Keratinocyte (primary cell): ENCODE measurements at regions not wholly inside any gene's neighbourhood (a gene's known extent, or its start where the extent isn't known, plus 50 kb on each side); places are given as distances from the start of the nearest gene placed in this dataset.
"Not testable (repeated sequence)": the region's sequence is repeated elsewhere in the genome, so short reads cannot be mapped to it uniquely, and the experiment has no call there.

ENCODE experiments used
- DNase-seq: peaks from one replicate; pipeline ENCODE4 v3.0.0-alpha.2; 2011; ENCODE audit warnings: low read depth, missing footprints, low spot score
- FAIRE-seq: peaks from 2 replicates; lab custom pipeline; 2011; peaks lifted over from hg19 to GRCh38; lab: Jason Lieb, UNC
- H2AFZ ChIP-seq: 2 replicates; pipeline ENCODE4 v1.6.0; 2012; ENCODE audit warnings: low read length, control low read depth, inconsistent platforms; ENCODE audit not compliant: control insufficient read depth
- H3K27ac ChIP-seq: 2 replicates; pipeline ENCODE4 v1.5.1; 2011; ENCODE audit warnings: low read length; ENCODE audit not compliant: control insufficient read depth, insufficient read depth
- H3K27me3 ChIP-seq: 3 replicates; pipeline ENCODE4 v1.6.0; 2011; ENCODE audit warnings: low read length; ENCODE audit not compliant: control insufficient read depth, insufficient read depth; ENCODE audit errors: extremely low read depth
- H3K36me3 ChIP-seq, 2 experiments: 2 replicates in 1 of 2; 3 replicates in 1 of 2; pipeline ENCODE4 v1.5.1; 2011; ENCODE audit warnings: low read length in 2 of 2, mild to moderate bottlenecking in 1 of 2; ENCODE audit not compliant: control insufficient read depth in 2 of 2, insufficient read depth in 2 of 2; ENCODE audit errors: extremely low read depth in 1 of 2
- H3K4me1 ChIP-seq: 3 replicates; pipeline ENCODE4 v1.5.1; 2011; ENCODE audit warnings: low read length; ENCODE audit not compliant: control insufficient read depth, insufficient read depth; ENCODE audit errors: extremely low read depth
- H3K4me2 ChIP-seq: 3 replicates; pipeline ENCODE4 v1.6.0; 2011; ENCODE audit warnings: low read depth, low read length; ENCODE audit not compliant: control insufficient read depth, insufficient read depth; ENCODE audit errors: extremely low read depth
- H3K4me3 ChIP-seq, 3 experiments: fragments of 200-600 bp in 1 of 3; sonication (generic) in 1 of 3; 2 replicates in 2 of 3; 3 replicates in 1 of 3; pipeline ENCODE4 v1.5.1; 2011 to 2016; ENCODE audit warnings: low read length in 3 of 3, mild to moderate bottlenecking in 3 of 3, control low read depth in 2 of 3, inconsistent platforms in 1 of 3, low read depth in 1 of 3, mixed read lengths in 1 of 3, mixed run types in 1 of 3, moderate library complexity in 1 of 3; ENCODE audit not compliant: control insufficient read depth in 2 of 3, insufficient read depth in 2 of 3; ENCODE audit errors: extremely low read depth in 1 of 3
- H3K79me2 ChIP-seq: 2 replicates; pipeline ENCODE4 v1.6.0; 2012; ENCODE audit warnings: low read length; ENCODE audit not compliant: control insufficient read depth, insufficient read depth
- H3K9ac ChIP-seq: 3 replicates; pipeline ENCODE4 v1.6.0; 2011; ENCODE audit warnings: low read length; ENCODE audit not compliant: control insufficient read depth, insufficient read depth; ENCODE audit errors: extremely low read depth
- H3K9me1 ChIP-seq: 3 replicates; pipeline ENCODE4 v1.6.0; 2011; ENCODE audit warnings: low read length; ENCODE audit not compliant: control insufficient read depth, insufficient read depth; ENCODE audit errors: extremely low read depth
- H3K9me3 ChIP-seq: 2 replicates; pipeline ENCODE4 v1.5.1; 2012; ENCODE audit warnings: low read depth, low read length; ENCODE audit not compliant: control insufficient read depth
- H4K20me1 ChIP-seq: 3 replicates; pipeline ENCODE4 v1.6.0; 2011; ENCODE audit warnings: low read length; ENCODE audit not compliant: control insufficient read depth, insufficient read depth; ENCODE audit errors: extremely low read depth
- EZH2 ChIP-seq: IDR thresholded peaks from one replicate; pipeline ENCODE4 v1.6.1; 2012; ENCODE audit warnings: inconsistent platforms, mild to moderate bottlenecking, low read length, moderate library complexity
- dilution Hi-C: fragments of 300-500 bp; cut with MboI; formaldehyde crosslinking; loops from one replicate; pipeline ENCODE4 v1.7.0; 2020; ENCODE audit warnings: low sequenced_read_pairs; ENCODE audit not compliant: extremely low pct_ligation_motif_present
- TF ChIP-seq, protein P1 (sequence below), 3 experiments: IDR thresholded peaks in 1 of 3; conservative IDR thresholded peaks in 1 of 3; optimal IDR thresholded peaks in 1 of 3; 2 replicates in 2 of 3; 3 replicates in 1 of 3; pipeline versions ENCODE3 to v1.5.1; 2011; ENCODE audit warnings: low read length in 3 of 3, mild to moderate bottlenecking in 3 of 3, moderate library complexity in 2 of 3, control low read depth in 1 of 3, inconsistent platforms in 1 of 3; ENCODE audit not compliant: insufficient read depth in 2 of 3; ENCODE audit errors: extremely low read depth in 1 of 3

DNA sequence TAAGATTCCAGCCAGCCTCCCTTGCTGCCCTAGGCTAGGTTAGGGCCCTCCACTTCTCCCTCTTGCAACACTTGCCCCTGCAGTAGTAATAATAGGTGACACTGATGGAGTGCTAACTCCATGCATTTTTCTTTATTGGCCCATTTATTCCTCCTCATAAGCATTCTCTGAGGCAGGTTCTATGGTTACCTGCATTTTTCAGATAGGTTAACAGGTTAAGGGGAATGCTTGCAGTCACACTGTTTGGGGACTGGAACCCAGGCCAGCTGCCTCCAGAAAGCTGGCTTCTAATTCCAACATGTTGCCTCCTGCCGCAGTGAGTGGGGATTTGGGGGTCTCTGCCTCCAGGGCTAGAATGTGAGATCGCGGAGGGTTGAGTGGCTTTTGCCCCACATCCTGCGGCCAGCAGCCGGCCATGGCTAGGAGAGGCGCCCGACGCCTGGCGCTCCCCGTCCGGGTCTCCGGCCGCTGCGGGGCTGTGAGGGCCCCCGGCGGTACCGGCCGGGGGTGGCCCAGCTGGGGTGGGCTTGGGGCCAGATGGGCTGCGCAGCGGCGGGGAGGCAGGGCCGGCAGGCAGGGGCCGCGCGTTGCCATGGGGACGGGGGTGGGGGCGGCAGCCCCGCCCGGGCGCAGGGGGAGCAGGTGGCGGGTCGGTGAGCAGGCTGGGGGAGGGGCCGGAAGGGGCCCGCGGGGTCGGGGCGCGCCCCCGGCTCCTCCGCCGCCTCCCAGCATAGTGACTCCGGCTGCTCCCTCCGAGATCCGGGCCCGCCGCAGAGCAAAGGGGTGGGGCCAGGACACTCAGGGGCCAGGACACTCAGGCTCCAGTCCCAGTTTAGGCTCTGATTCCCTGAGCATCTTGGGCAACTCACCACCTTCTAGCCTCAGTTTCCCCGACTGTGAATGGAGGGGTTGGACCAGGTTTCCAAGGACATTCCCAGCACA lies 68.4 kb upstream of the SSBP3 start:
- Histone ChIP-seq H3K9ac (no peak overlapping the region), H3K9me3 (no peaks in the 10 kb centered on the region), H3K4me1 (no peaks in the 10 kb centered on the region), H2AFZ (no peak overlapping the region), H3K27ac (no peak overlapping the region), H3K79me2 (no peaks in the 10 kb centered on the region), H3K4me2 (no peak overlapping the region), H3K36me3 (no peaks in the 10 kb centered on the region), H3K27me3 (peaks cover 38% of the 10 kb centered on the region), H4K20me1 (no peaks in the 10 kb centered on the region), H3K4me3 (no peak overlapping the region), H3K9me1 (no peaks in the 10 kb centered on the region)
- dilution Hi-C loops: no loop called here
- peak; percentile 78 for TF ChIP-seq EZH2
- TF ChIP-seq, protein P1, sequence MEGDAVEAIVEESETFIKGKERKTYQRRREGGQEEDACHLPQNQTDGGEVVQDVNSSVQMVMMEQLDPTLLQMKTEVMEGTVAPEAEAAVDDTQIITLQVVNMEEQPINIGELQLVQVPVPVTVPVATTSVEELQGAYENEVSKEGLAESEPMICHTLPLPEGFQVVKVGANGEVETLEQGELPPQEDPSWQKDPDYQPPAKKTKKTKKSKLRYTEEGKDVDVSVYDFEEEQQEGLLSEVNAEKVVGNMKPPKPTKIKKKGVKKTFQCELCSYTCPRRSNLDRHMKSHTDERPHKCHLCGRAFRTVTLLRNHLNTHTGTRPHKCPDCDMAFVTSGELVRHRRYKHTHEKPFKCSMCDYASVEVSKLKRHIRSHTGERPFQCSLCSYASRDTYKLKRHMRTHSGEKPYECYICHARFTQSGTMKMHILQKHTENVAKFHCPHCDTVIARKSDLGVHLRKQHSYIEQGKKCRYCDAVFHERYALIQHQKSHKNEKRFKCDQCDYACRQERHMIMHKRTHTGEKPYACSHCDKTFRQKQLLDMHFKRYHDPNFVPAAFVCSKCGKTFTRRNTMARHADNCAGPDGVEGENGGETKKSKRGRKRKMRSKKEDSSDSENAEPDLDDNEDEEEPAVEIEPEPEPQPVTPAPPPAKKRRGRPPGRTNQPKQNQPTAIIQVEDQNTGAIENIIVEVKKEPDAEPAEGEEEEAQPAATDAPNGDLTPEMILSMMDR (optimal IDR thresholded peaks at IDR 0.05 in 1 of 3, IDR thresholded peaks at IDR 0.05 in 1 of 3, conservative IDR thresholded peaks at IDR 0.05 in 1 of 3; ENCODE audit: extremely low read depth in 1 of 3, insufficient read depth in 2 of 3, low read length in 3 of 3): no peak
- DNase-seq: no peak
- no peak for FAIRE-seq

DNA sequence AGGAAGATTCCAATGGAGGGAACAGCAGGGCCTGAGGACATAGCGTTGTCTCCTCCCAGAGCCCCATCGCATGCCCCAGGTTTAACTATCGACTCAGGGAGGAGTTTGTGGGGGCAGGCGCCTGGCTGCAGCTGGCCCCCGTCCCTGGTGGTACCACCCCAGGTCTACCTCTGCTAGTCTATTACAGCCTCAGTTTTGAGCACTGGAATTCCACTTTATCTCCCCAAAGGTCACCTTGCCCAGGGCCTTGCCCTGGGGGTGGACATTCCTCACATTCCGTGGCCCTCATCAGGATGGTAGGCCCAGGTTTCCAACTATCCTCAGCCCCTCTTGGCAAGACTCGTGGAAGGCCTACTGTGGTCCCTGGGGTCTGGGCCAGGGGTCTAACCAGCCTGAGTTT lies 65.4 kb upstream of the SSBP3 start:
- Histone ChIP-seq H3K9me1 (no peaks in the 10 kb centered on the region), H3K4me3 (no peak overlapping the region), H2AFZ (no peak overlapping the region), H3K4me2 (no peak overlapping the region), H3K9ac (no peak overlapping the region), H3K36me3 (no peaks in the 10 kb centered on the region), H3K9me3 (no peaks in the 10 kb centered on the region), H3K4me1 (no peaks in the 10 kb centered on the region), H3K27ac (no peak overlapping the region), H4K20me1 (no peaks in the 10 kb centered on the region), H3K79me2 (no peaks in the 10 kb centered on the region), H3K27me3 (peaks cover 38% of the 10 kb centered on the region)
- DNase-seq (no peak), FAIRE-seq (no peak)
- dilution Hi-C loops: no loop called here
- TF ChIP-seq, protein P1 (optimal IDR thresholded peaks at IDR 0.05 in 1 of 3, IDR thresholded peaks at IDR 0.05 in 1 of 3, conservative IDR thresholded peaks at IDR 0.05 in 1 of 3; ENCODE audit: extremely low read depth in 1 of 3, insufficient read depth in 2 of 3, low read length in 3 of 3): no peak
- no peak for TF ChIP-seq EZH2

DNA sequence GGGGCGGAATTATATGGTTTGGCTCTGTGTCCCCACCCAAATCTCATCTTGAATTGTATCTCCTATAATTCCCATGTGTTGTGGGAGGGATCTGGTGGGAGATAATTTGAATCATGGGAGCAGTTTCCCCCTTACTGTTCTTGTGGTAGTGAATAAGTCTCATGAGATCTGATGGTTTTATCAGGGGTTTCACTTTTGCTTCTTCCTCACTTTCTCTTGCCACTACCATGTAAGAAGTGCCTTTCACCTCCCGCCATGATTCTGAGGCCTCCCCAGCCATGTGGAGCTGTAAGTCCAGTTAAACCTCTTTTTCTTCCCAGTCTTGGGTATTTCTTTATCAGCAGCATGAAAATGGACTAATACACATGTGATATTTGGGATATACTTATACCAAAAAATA lies 63.2 kb upstream of the SSBP3 start:
- H4K20me1 ChIP-seq, H3K27ac ChIP-seq, DNase-seq, H3K9me3 ChIP-seq, dilution Hi-C loops, H3K9ac ChIP-seq, H3K4me3 ChIP-seq, H2AFZ ChIP-seq, FAIRE-seq, H3K4me2 ChIP-seq, H3K9me1 ChIP-seq, H3K4me1 ChIP-seq, H3K79me2 ChIP-seq, H3K36me3 ChIP-seq: not testable (repeated sequence)
- H3K27me3 ChIP-seq: peaks cover 23% of the 10 kb centered on the region
